ENCODE measurements at regions not wholly inside any gene's neighbourhood (a gene's known extent, or its start where the extent isn't known, plus 50 kb on each side); places are given as distances from the start of the nearest gene placed in this dataset.

- dilution Hi-C loops (cut with MboI; ENCODE audit: extremely low pct_ligation_motif_present, low sequenced_read_pairs): no loop called here
- H3K4me2 ChIP-seq (ENCODE audit: control insufficient read depth, extremely low read depth, insufficient read depth, low read depth, low read length): no peak overlapping the region
Observed at GRCh38 chr5:116381201-116381600, 193.4 kb downstream of the SEMA6A start.

DNA sequence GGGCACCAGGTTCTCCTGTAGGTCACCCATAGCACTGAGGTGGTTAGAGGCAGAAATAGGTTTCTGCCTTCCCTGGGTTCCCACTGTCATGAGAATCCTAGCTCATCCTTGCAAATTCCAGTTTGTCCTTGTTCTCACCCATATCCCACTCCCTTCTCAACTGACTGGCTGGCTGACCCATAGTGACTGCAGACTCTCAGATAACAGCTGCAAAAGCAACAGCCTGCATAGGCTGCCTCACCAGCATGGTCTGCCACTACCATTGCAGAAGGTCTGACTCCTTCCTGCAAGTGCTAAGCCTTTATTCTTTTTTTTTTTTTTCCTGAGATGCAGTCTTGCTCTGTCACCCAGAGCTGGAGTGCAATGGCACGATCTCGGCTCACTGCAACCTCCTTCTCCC is 194.0 kb downstream of the SEMA6A start:
- FAIRE-seq: no peak
- H3K4me2 ChIP-seq (ENCODE audit: control insufficient read depth, extremely low read depth, insufficient read depth, low read depth, low read length): no peak overlapping the region

More at GRCh38 chr5:116381201-116381600, 193.4 kb downstream of the SEMA6A start:
- DNase-seq (ENCODE audit: low read depth, low spot score): no peak
- Histone ChIP-seq H3K9ac (ENCODE audit: control insufficient read depth, extremely low read depth, insufficient read depth, low read length) (no peak overlapping the region), H3K4me1 (ENCODE audit: control insufficient read depth, extremely low read depth, insufficient read depth, low read length) (peaks cover 9% of the 10 kb centered on the region), H3K27ac (ENCODE audit: control insufficient read depth, insufficient read depth, low read length) (no peak overlapping the region), H3K9me1 (ENCODE audit: control insufficient read depth, extremely low read depth, insufficient read depth, low read length) (no peaks in the 10 kb centered on the region), H3K36me3 (ENCODE audit: control insufficient read depth in 2 of 2, extremely low read depth in 1 of 2, insufficient read depth in 2 of 2, low read length in 2 of 2) (no peaks in the 10 kb centered on the region), H3K4me3 (ENCODE audit: control insufficient read depth in 2 of 3, extremely low read depth in 1 of 3, insufficient read depth in 2 of 3, low read depth in 1 of 3, low read length in 3 of 3) (no peak overlapping the region), H2AFZ (ENCODE audit: control insufficient read depth, low read length) (no peak overlapping the region), H3K27me3 (ENCODE audit: control insufficient read depth, extremely low read depth, insufficient read depth, low read length) (no peaks in the 10 kb centered on the region), H3K9me3 (ENCODE audit: control insufficient read depth, low read depth, low read length) (no peaks in the 10 kb centered on the region), H3K79me2 (ENCODE audit: control insufficient read depth, insufficient read depth, low read length) (no peaks in the 10 kb centered on the region), H4K20me1 (ENCODE audit: control insufficient read depth, extremely low read depth, insufficient read depth, low read length) (no peaks in the 10 kb centered on the region)
- no peak for TF ChIP-seq EZH2 (IDR thresholded peaks at IDR 0.05; ENCODE audit: low read length)
- TF ChIP-seq, protein P1, sequence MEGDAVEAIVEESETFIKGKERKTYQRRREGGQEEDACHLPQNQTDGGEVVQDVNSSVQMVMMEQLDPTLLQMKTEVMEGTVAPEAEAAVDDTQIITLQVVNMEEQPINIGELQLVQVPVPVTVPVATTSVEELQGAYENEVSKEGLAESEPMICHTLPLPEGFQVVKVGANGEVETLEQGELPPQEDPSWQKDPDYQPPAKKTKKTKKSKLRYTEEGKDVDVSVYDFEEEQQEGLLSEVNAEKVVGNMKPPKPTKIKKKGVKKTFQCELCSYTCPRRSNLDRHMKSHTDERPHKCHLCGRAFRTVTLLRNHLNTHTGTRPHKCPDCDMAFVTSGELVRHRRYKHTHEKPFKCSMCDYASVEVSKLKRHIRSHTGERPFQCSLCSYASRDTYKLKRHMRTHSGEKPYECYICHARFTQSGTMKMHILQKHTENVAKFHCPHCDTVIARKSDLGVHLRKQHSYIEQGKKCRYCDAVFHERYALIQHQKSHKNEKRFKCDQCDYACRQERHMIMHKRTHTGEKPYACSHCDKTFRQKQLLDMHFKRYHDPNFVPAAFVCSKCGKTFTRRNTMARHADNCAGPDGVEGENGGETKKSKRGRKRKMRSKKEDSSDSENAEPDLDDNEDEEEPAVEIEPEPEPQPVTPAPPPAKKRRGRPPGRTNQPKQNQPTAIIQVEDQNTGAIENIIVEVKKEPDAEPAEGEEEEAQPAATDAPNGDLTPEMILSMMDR (optimal IDR thresholded peaks at IDR 0.05 in 1 of 3, IDR thresholded peaks at IDR 0.05 in 1 of 3, conservative IDR thresholded peaks at IDR 0.05 in 1 of 3; ENCODE audit: extremely low read depth in 1 of 3, insufficient read depth in 2 of 3, low read length in 3 of 3): no peak
- FAIRE-seq: no peak

More for the DNA sequence above, 194.0 kb downstream of the SEMA6A start:
- Histone ChIP-seq H3K79me2 (ENCODE audit: control insufficient read depth, insufficient read depth, low read length) (no peaks in the 10 kb centered on the region), H3K4me1 (ENCODE audit: control insufficient read depth, extremely low read depth, insufficient read depth, low read length) (peaks cover 9% of the 10 kb centered on the region), H3K36me3 (ENCODE audit: control insufficient read depth in 2 of 2, extremely low read depth in 1 of 2, insufficient read depth in 2 of 2, low read length in 2 of 2) (no peaks in the 10 kb centered on the region), H3K9ac (ENCODE audit: control insufficient read depth, extremely low read depth, insufficient read depth, low read length) (no peak overlapping the region), H3K27ac (ENCODE audit: control insufficient read depth, insufficient read depth, low read length) (no peak overlapping the region), H3K27me3 (ENCODE audit: control insufficient read depth, extremely low read depth, insufficient read depth, low read length) (no peaks in the 10 kb centered on the region), H3K9me3 (ENCODE audit: control insufficient read depth, low read depth, low read length) (no peaks in the 10 kb centered on the region), H4K20me1 (ENCODE audit: control insufficient read depth, extremely low read depth, insufficient read depth, low read length) (no peaks in the 10 kb centered on the region), H3K4me3 (ENCODE audit: control insufficient read depth in 2 of 3, extremely low read depth in 1 of 3, insufficient read depth in 2 of 3, low read depth in 1 of 3, low read length in 3 of 3) (no peak overlapping the region), H2AFZ (ENCODE audit: control insufficient read depth, low read length) (no peak overlapping the region), H3K9me1 (ENCODE audit: control insufficient read depth, extremely low read depth, insufficient read depth, low read length) (no peaks in the 10 kb centered on the region)
- no peak for TF ChIP-seq EZH2 (IDR thresholded peaks at IDR 0.05; ENCODE audit: low read length)
- TF ChIP-seq, protein P1 (optimal IDR thresholded peaks at IDR 0.05 in 1 of 3, IDR thresholded peaks at IDR 0.05 in 1 of 3, conservative IDR thresholded peaks at IDR 0.05 in 1 of 3; ENCODE audit: extremely low read depth in 1 of 3, insufficient read depth in 2 of 3, low read length in 3 of 3): no peak
- DNase-seq (ENCODE audit: low read depth, low spot score): no peak
- dilution Hi-C loops (cut with MboI; ENCODE audit: extremely low pct_ligation_motif_present, low sequenced_read_pairs): no loop called here

Measured in keratinocyte (primary cell).